Kidney glomerular epithelial cell (primary cell): ENCODE measurements at regions not wholly inside any gene's neighbourhood (a gene's known extent, or its start where the extent isn't known, plus 50 kb on each side); places are given as distances from the start of the nearest gene placed in this dataset.
"Not testable (repeated sequence)": the region's sequence is repeated elsewhere in the genome, so short reads cannot be mapped to it uniquely, and the experiment has no call there.

Source experiments
- DNase-seq: peaks from one replicate; lab custom pipeline; 2025; lab: John Stamatoyannopoulos, UW

- DNase-seq, result no peak
These were observed 280.3 kb downstream of the BCAT1 start for GRCh38 chr12:24668563-24668962.

GRCh38 chr12:24664161-24664880 is 284.6 kb downstream of the BCAT1 start:
- DNase-seq, result no peak

- DNase-seq, result peak; percentile 54
These were observed 287.2 kb downstream of the BCAT1 start for GRCh38 chr12:24661657-24662096.

- DNase-seq, result no peak
These were observed 289.9 kb downstream of the BCAT1 start for GRCh38 chr12:24659016-24659415.

GRCh38 chr12:24654344-24654743 is 294.6 kb downstream of the BCAT1 start:
- DNase-seq, result not testable (repeated sequence)

GRCh38 chr12:24649634-24650033 is 299.3 kb downstream of the BCAT1 start:
- no peak for DNase-seq

- DNase-seq, result no peak
These were observed 299.7 kb downstream of the BCAT1 start for GRCh38 chr12:24649209-24649608.

GRCh38 chr12:24645254-24645653 is 303.6 kb downstream of the BCAT1 start:
- no peak for DNase-seq

- DNase-seq, result no peak
These were observed 305.5 kb downstream of the BCAT1 start for GRCh38 chr12:24643120-24644119.

- no peak for DNase-seq
These were observed 309.3 kb downstream of the BCAT1 start for GRCh38 chr12:24639641-24640040.

- DNase-seq, result no peak
These were observed 316.4 kb downstream of the BCAT1 start for GRCh38 chr12:24632466-24632865.

GRCh38 chr12:24631676-24632426 is 317.1 kb downstream of the BCAT1 start:
- DNase-seq, result no peak

GRCh38 chr12:24630856-24631255 is 318.0 kb downstream of the BCAT1 start:
- no peak for DNase-seq

GRCh38 chr12:24630446-24630845 is 318.5 kb downstream of the BCAT1 start:
- no peak for DNase-seq

- no peak for DNase-seq
These were observed 323.8 kb downstream of the BCAT1 start for GRCh38 chr12:24625103-24625502.

- DNase-seq, result not testable (repeated sequence)
These were observed 328.9 kb downstream of the BCAT1 start for GRCh38 chr12:24619954-24620353.

GRCh38 chr12:24617471-24617870 is 331.4 kb downstream of the BCAT1 start:
- DNase-seq, result peak; percentile 29

GRCh38 chr12:24615967-24616411 is 332.9 kb downstream of the BCAT1 start:
- DNase-seq, result no peak

- no peak for DNase-seq
These were observed 340.1 kb downstream of the BCAT1 start for GRCh38 chr12:24608637-24609285.

GRCh38 chr12:24608108-24608507 is 340.8 kb downstream of the BCAT1 start:
- DNase-seq, result no peak

GRCh38 chr12:24605916-24606315 is 343.0 kb downstream of the BCAT1 start:
- no peak for DNase-seq

- no peak for DNase-seq
These were observed 343.4 kb downstream of the BCAT1 start for GRCh38 chr12:24605466-24605865.
